ENCODE measurements at regions not wholly inside any gene's neighbourhood (a gene's known extent, or its start where the extent isn't known, plus 50 kb on each side); places are given as distances from the start of the nearest gene placed in this dataset.

DNA sequence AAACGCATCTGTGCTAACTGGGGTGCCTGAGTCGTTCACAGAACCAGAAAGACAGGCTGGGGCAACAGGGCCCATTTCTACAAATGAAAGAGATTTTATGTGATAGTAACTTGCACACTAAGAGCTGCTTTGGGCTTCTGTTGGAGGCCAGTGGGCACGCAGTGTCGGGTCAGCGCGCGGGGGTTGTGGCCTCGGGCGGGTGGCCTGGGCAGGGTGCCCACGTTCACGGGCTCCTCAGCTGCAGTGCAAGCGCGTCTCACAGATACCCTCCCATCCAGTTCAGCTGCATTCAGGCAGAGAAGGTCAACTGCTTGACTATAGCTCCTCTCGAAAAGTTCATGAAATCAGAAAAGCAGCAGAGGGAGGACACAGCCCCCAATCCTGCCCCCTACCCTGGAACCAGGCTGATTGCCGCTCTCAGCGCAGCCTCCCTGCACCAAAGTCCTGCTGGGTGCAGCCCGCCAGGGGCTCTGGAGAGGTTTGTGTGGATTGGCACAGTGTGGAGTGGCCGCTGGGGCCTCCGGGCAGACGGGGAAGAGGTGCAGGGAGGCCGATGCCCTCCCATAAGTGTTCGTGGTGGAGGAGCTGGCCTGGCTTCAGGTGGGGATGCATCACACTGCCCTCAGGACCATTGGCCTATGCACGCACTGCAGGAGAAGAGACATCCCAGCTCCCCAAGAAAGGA lies 582.8 kb downstream of the TCERG1L start:
- no peak overlapping the region for H3K4me3 Mint-ChIP-seq
- H3K4me1 Mint-ChIP-seq (ENCODE audit: low read depth): no peaks in the 10 kb centered on the region
- no peak for DNase-seq (ENCODE audit: low spot score)
- H3K27ac Mint-ChIP-seq: no peak overlapping the region
- H3K27me3 Mint-ChIP-seq (ENCODE audit: low read depth): no peaks in the 10 kb centered on the region
- no peaks in the 10 kb centered on the region for H3K36me3 Mint-ChIP-seq (ENCODE audit: low read depth)
- H3K9me3 Mint-ChIP-seq: no peaks in the 10 kb centered on the region

- no peaks in the 10 kb centered on the region for H3K9me3 Mint-ChIP-seq
- no peaks in the 10 kb centered on the region for H3K27me3 Mint-ChIP-seq (ENCODE audit: low read depth)
- no peak overlapping the region for H3K4me3 Mint-ChIP-seq
- no peaks in the 10 kb centered on the region for H3K4me1 Mint-ChIP-seq (ENCODE audit: low read depth)
- H3K36me3 Mint-ChIP-seq (ENCODE audit: low read depth): no peaks in the 10 kb centered on the region
- no peak for DNase-seq (ENCODE audit: low spot score)
- no peak overlapping the region for H3K27ac Mint-ChIP-seq
These were observed 581.6 kb downstream of the TCERG1L start for GRCh38 chr10:130729876-130730275.

GRCh38 chr10:130737186-130737585 lies 574.3 kb downstream of the TCERG1L start:
- Mint-ChIP-seq H3K27me3 (ENCODE audit: low read depth) (no peaks in the 10 kb centered on the region), H3K27ac (no peak overlapping the region), H3K4me3 (no peak overlapping the region), H3K36me3 (ENCODE audit: low read depth) (no peaks in the 10 kb centered on the region), H3K4me1 (ENCODE audit: low read depth) (no peaks in the 10 kb centered on the region), H3K9me3 (no peaks in the 10 kb centered on the region)
- no peak for DNase-seq (ENCODE audit: low spot score)

DNA sequence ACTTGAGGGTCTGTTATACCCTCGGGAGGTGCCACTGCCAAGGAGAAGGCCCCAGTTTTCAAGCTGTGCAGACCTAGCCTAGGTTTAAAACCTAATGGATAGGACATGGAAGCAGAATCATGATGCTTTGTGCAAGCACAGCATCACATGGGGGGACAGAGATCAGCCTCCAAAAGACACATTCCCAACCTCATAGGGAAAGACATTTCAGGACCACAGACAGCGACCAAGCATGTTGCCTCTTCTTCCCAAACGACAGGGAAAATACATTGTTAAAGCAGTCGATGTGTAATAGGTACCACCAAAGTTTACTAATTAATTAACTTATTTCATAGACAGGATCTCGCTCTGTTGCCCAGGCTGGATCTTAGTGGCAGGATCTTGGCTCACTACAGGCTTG lies 573.9 kb downstream of the TCERG1L start:
- no peak for DNase-seq (ENCODE audit: low spot score)

DNA sequence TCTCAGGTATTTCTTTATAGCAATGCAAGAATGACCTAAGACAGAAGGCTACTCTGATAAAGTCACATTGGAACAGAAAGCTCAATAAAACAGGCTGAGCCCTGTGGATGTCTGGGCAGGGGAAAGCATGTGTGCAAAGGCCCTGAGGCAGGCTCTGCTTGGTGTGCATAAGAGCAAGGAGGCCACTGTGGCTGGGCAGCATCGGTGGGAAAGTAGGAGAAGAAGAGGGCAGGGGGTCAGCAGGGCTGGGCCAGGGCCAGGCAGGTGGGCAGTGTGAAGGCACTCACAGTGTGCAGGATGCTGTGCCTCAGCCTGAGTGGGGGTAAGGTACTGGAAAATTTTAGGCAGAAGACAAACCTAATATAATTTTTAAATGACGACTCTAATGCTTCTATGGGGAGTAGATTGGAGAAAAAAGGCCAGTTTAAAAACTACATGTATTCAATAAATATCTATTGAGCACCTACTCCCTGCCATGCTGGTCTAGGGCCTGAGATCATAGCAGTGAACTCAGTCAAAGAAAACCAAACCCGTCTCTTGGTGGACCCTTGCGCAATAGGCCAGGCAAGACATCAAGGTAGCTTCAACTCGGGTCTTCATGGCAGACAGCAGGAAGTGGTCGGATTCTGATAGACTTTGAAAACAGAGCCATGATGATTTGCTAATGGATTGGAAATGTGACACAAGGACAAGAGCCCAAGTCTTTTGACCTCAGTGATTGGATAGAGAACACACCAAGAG lies 572.3 kb downstream of the TCERG1L start:
- Mint-ChIP-seq H3K36me3 (ENCODE audit: low read depth) (no peaks in the 10 kb centered on the region), H3K4me3 (no peak overlapping the region), H3K27ac (no peak overlapping the region), H3K27me3 (ENCODE audit: low read depth) (no peaks in the 10 kb centered on the region), H3K4me1 (ENCODE audit: low read depth) (no peaks in the 10 kb centered on the region), H3K9me3 (no peaks in the 10 kb centered on the region)
- no peak for DNase-seq (ENCODE audit: low spot score)

More for the DNA sequence above, 573.9 kb downstream of the TCERG1L start:
- Mint-ChIP-seq H3K27ac (no peak overlapping the region), H3K9me3 (no peaks in the 10 kb centered on the region), H3K4me1 (ENCODE audit: low read depth) (no peaks in the 10 kb centered on the region), H3K27me3 (ENCODE audit: low read depth) (no peaks in the 10 kb centered on the region), H3K36me3 (ENCODE audit: low read depth) (no peaks in the 10 kb centered on the region), H3K4me3 (no peak overlapping the region)

DNA sequence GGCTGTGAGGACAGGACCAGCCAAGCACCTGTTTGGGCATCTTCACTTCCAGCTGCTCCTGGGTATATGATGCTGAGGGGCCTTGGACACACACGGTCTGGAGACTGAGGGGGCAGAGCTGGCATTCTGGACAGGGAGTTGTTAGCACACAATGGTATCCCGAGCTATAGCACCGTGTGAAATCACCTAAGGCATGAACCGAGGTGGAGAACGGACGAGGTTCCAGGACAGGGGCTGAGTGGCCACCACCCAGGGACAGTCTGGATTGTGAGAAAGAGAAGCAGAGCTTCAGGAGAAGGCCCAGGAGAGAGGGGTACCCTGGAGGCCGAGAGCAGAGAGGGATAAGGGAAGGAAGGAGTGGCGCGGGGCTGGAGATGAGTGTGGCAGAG lies 571.8 kb downstream of the TCERG1L start:
- H3K4me1 Mint-ChIP-seq (ENCODE audit: low read depth): no peaks in the 10 kb centered on the region
- no peaks in the 10 kb centered on the region for H3K9me3 Mint-ChIP-seq
- H3K36me3 Mint-ChIP-seq (ENCODE audit: low read depth): no peaks in the 10 kb centered on the region
- no peak for DNase-seq (ENCODE audit: low spot score)
- H3K4me3 Mint-ChIP-seq: no peak overlapping the region
- no peaks in the 10 kb centered on the region for H3K27me3 Mint-ChIP-seq (ENCODE audit: low read depth)
- H3K27ac Mint-ChIP-seq: no peak overlapping the region

DNA sequence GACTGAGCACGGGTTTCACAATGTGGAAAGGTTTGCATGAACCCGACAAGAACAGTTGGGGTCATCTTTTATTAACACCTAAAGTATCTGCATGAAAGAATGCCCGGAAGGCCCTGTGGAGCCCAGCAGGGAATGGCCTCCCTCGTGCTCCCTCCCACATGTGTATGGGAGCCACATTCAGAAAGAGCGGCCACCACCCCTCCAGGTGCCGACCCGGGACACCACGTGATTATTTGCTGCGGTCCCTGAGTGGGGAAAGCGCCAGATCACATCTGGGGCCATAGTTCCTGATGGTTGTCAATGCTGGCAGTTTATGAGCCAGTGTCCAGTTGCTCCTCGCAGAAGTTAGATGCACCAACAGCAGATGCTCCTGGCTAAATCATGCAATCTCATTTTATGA lies 571.4 kb downstream of the TCERG1L start:
- no peaks in the 10 kb centered on the region for H3K9me3 Mint-ChIP-seq
- no peak for DNase-seq (ENCODE audit: low spot score)
- H3K27me3 Mint-ChIP-seq (ENCODE audit: low read depth): no peaks in the 10 kb centered on the region
- H3K27ac Mint-ChIP-seq: no peak overlapping the region
- H3K4me3 Mint-ChIP-seq: no peak overlapping the region
- no peaks in the 10 kb centered on the region for H3K36me3 Mint-ChIP-seq (ENCODE audit: low read depth)
- no peaks in the 10 kb centered on the region for H3K4me1 Mint-ChIP-seq (ENCODE audit: low read depth)

DNA sequence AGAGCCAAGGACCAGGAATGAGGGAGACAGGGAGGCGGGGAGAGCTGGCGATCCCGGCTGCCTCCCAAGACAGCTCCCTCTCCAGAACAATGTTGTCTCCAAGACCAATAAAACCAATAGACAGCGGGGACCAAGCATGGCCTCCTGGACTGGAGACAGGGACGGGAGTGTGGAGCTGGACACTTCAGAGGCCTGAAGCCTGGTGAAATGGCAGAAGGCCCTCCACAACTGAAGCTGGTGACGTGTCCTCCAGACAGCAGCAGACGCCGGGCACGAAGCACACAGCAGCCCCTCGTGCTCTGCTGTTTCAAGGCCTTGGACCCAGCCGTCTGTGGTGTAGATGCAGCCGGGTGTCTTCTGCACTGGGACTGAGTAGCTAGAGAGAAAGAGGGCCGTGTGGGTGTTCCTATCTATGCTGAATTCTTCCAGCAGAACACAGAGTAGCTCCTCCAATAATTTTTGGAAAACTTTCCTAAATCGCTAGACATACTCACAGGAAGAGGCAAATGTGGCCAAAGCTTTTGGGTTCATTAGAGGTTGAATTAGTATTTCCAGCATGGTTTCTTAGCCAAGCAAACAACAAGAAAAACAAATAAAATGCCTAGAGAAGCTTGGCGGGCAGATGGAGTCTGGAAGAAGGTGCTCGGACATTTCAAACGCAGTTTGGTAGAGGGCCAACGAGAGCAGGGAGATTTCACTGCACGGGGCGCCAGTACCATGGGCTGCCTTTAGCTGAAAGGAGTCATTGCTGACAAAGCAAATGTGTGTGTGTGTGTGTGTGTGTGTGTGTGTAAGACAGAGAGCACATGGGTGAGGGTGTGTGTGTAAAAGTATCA lies 570.4 kb downstream of the TCERG1L start:
- H3K4me1 Mint-ChIP-seq (ENCODE audit: low read depth): no peaks in the 10 kb centered on the region

DNA sequence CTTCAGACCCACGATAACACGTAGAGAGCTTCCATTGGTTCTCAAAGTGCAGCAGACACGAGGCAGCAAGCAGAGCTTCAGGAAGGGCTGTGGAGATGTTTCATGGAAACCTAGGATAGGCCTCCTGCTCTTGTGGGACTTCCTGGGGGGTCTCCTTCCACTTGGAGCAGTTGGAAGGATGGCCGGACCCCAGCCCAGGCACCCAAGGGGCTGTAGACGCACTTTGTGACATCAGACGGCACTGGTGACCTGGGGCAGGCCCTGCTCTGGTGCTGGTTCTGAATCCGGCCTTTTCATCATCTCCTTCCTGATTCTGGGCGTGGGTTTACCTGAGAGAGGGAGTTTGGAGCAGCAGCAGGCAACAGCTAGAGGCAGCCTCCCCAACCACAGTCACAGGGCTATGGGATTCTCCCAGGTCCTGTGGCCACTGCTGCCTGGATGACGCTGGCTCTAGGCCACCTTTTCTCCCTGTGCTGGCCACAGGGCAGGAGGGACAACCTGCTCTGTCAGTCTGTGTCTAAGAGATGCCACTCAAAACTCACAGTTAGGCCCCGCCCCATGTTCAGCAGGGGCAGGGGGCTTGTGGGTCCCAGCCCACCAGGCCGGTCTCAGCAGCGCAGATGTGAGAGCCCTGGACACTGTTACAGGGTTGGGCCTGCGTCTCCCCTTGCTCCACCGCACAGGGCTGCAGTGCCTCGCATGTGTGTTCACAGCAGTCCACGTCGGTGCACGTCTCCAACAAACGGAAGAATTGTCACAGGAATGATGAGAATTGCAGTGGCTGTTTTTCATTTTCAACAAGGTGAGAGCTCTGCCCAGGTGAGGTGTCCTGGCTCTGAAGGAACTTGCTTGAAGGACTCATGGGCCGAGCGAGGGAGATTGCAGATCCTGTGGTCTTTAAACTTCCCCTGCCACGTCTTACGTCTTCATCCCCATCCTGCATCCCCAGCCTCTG lies 569.3 kb downstream of the TCERG1L start:
- no peak for DNase-seq (ENCODE audit: low spot score)
- no peak overlapping the region for H3K4me3 Mint-ChIP-seq
- no peaks in the 10 kb centered on the region for H3K27me3 Mint-ChIP-seq (ENCODE audit: low read depth)

More for the DNA sequence above, 570.4 kb downstream of the TCERG1L start:
- Mint-ChIP-seq H3K9me3 (no peaks in the 10 kb centered on the region), H3K27ac (no peak overlapping the region), H3K27me3 (ENCODE audit: low read depth) (no peaks in the 10 kb centered on the region), H3K36me3 (ENCODE audit: low read depth) (no peaks in the 10 kb centered on the region), H3K4me3 (no peak overlapping the region)
- no peak for DNase-seq (ENCODE audit: low spot score)

GRCh38 chr10:130742941-130743675 lies 568.4 kb downstream of the TCERG1L start:
- Mint-ChIP-seq H3K9me3 (no peaks in the 10 kb centered on the region), H3K4me3 (no peak overlapping the region), H3K27me3 (ENCODE audit: low read depth) (no peaks in the 10 kb centered on the region), H3K4me1 (ENCODE audit: low read depth) (no peaks in the 10 kb centered on the region), H3K27ac (no peak overlapping the region), H3K36me3 (ENCODE audit: low read depth) (no peaks in the 10 kb centered on the region)
- DNase-seq (ENCODE audit: low spot score): no peak

More for the DNA sequence above, 569.3 kb downstream of the TCERG1L start:
- Mint-ChIP-seq H3K27ac (no peak overlapping the region), H3K9me3 (no peaks in the 10 kb centered on the region), H3K4me1 (ENCODE audit: low read depth) (no peaks in the 10 kb centered on the region), H3K36me3 (ENCODE audit: low read depth) (no peaks in the 10 kb centered on the region)

DNA sequence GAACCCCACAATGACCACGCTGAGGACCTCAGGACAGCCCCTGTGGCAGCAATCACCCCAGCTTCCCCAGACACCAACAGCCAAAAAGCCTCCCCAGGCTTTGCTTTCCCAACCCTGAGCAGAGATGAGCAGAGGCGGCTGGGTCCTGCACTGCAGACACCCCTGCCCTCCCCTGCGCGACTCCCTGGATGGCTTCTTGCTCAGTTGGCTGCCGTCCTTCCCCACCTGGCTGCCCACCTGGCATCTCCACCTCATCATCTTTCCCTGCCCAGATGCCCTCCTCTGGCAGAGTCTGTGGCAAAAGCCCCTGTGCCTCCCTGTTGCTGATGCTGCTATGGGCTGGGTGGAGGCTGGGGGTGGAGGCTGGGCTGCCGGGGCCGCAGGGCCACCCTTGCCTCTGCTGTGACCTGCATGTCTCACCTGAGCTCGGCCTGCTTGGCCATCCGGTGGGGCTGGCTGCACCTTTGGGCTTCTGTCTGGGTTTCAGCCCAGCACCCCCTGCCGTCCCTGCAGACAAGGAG lies 567.7 kb downstream of the TCERG1L start:
- Mint-ChIP-seq H3K27me3 (ENCODE audit: low read depth) (no peaks in the 10 kb centered on the region), H3K4me3 (no peak overlapping the region), H3K4me1 (ENCODE audit: low read depth) (no peaks in the 10 kb centered on the region), H3K9me3 (no peaks in the 10 kb centered on the region), H3K27ac (no peak overlapping the region), H3K36me3 (ENCODE audit: low read depth) (no peaks in the 10 kb centered on the region)
- no peak for DNase-seq (ENCODE audit: low spot score)

- no peak for DNase-seq (ENCODE audit: low spot score)
- Mint-ChIP-seq H3K27me3 (ENCODE audit: low read depth) (no peaks in the 10 kb centered on the region), H3K36me3 (ENCODE audit: low read depth) (no peaks in the 10 kb centered on the region), H3K4me1 (ENCODE audit: low read depth) (no peaks in the 10 kb centered on the region), H3K9me3 (no peaks in the 10 kb centered on the region), H3K27ac (no peak overlapping the region), H3K4me3 (no peak overlapping the region)
These were observed 566.9 kb downstream of the TCERG1L start for GRCh38 chr10:130744631-130745030.

GRCh38 chr10:130745251-130745650 lies 566.3 kb downstream of the TCERG1L start:
- Mint-ChIP-seq H3K27me3 (ENCODE audit: low read depth) (no peaks in the 10 kb centered on the region), H3K9me3 (no peaks in the 10 kb centered on the region), H3K27ac (no peak overlapping the region), H3K36me3 (ENCODE audit: low read depth) (no peaks in the 10 kb centered on the region), H3K4me1 (ENCODE audit: low read depth) (no peaks in the 10 kb centered on the region), H3K4me3 (no peak overlapping the region)
- no peak for DNase-seq (ENCODE audit: low spot score)
